Activated CD4-positive, alpha-beta T cell treated with anti-CD3 and anti-CD28 coated beads for 48 hours (primary cell): ENCODE measurements at regions not wholly inside any gene's neighbourhood (a gene's known extent, or its start where the extent isn't known, plus 50 kb on each side); places are given as distances from the start of the nearest gene placed in this dataset.
"Not testable (repeated sequence)": the region's sequence is repeated elsewhere in the genome, so short reads cannot be mapped to it uniquely, and the experiment has no call there.

Source experiments
- DNase-seq: peaks from one replicate; pipeline ENCODE4 v3.0.0-alpha.2; 2020

- peak; percentile 31 for DNase-seq
Measured at GRCh38 chr6:166253778-166254204, 54.4 kb downstream of the PRR18 start.

GRCh38 chr6:166253281-166253681 lies 54.9 kb downstream of the PRR18 start:
- peak; percentile 54 for DNase-seq

GRCh38 chr6:166252601-166253000 lies 55.6 kb downstream of the PRR18 start:
- no peak for DNase-seq

- DNase-seq: no peak
Measured at GRCh38 chr6:166251655-166252054, 56.5 kb downstream of the PRR18 start.

GRCh38 chr6:166251211-166251610 lies 57.0 kb downstream of the PRR18 start:
- DNase-seq: no peak

GRCh38 chr6:166249061-166249785 lies 59.0 kb downstream of the PRR18 start:
- not testable (repeated sequence) for DNase-seq

GRCh38 chr6:166245148-166245547 lies 63.0 kb downstream of the PRR18 start:
- DNase-seq: no peak

GRCh38 chr6:166244353-166245045 lies 63.7 kb downstream of the PRR18 start:
- peak; percentile 58 for DNase-seq

GRCh38 chr6:166242888-166243287 lies 65.3 kb downstream of the PRR18 start:
- no peak for DNase-seq

GRCh38 chr6:166241974-166242373 lies 66.2 kb downstream of the PRR18 start:
- no peak for DNase-seq

GRCh38 chr6:166240889-166241288 lies 67.3 kb downstream of the PRR18 start:
- no peak for DNase-seq

GRCh38 chr6:166237617-166238016 lies 70.0 kb upstream of the TBXT start:
- no peak for DNase-seq

- DNase-seq: no peak
Measured at GRCh38 chr6:166236596-166236995, 68.9 kb upstream of the TBXT start.

- no peak for DNase-seq
Measured at GRCh38 chr6:166235666-166236292, 68.1 kb upstream of the TBXT start.

GRCh38 chr6:166231181-166231580 lies 63.5 kb upstream of the TBXT start:
- not testable (repeated sequence) for DNase-seq

- DNase-seq: no peak
Measured at GRCh38 chr6:166228839-166229528, 61.3 kb upstream of the TBXT start.

- DNase-seq: no peak
Measured at GRCh38 chr6:166228425-166228824, 60.8 kb upstream of the TBXT start.

GRCh38 chr6:166223079-166223478 lies 55.4 kb upstream of the TBXT start:
- DNase-seq: no peak

GRCh38 chr6:166222631-166223030 lies 55.0 kb upstream of the TBXT start:
- no peak for DNase-seq

- DNase-seq: no peak
Measured at GRCh38 chr6:166221636-166222035, 54.0 kb upstream of the TBXT start.

- DNase-seq: peak; percentile 30
Measured at GRCh38 chr6:166221040-166221439, 53.4 kb upstream of the TBXT start.
